GM12892 (cell line): ENCODE measurements at regions not wholly inside any gene's neighbourhood (a gene's known extent, or its start where the extent isn't known, plus 50 kb on each side); places are given as distances from the start of the nearest gene placed in this dataset.

Experiments
- POLR2A ChIP-seq: IDR thresholded peaks from 2 replicates; pipeline ENCODE4 v1.6.1; 2011; ENCODE audit warnings: low read depth, low read length, control low read depth
- TAF1 ChIP-seq: IDR thresholded peaks from 2 replicates; pipeline ENCODE4 v1.6.1; 2011; ENCODE audit warnings: low read depth, mild to moderate bottlenecking, control low read depth, low read length, borderline replicate concordance

GRCh38 chr14:71284048-71284447 lies 376.8 kb downstream of the PCNX1 start:
- TF ChIP-seq TAF1 (no peak), POLR2A (no peak)
